ENCODE measurements at regions not wholly inside any gene's neighbourhood (a gene's known extent, or its start where the extent isn't known, plus 50 kb on each side); places are given as distances from the start of the nearest gene placed in this dataset.

- H3K27ac Mint-ChIP-seq = no peak overlapping the region
- H3K9me3 Mint-ChIP-seq = no peaks in the 10 kb centered on the region; the same call in 1 of the 2 replicates
- H3K4me3 Mint-ChIP-seq = no peak overlapping the region
- TF ChIP-seq CTCF (IDR thresholded peaks at IDR 0.05) = no peak
- H3K27me3 Mint-ChIP-seq (ENCODE audit: insufficient read depth) = peaks cover 1% of the 10 kb centered on the region; the same call in 1 of the 2 replicates
- no peaks in the 10 kb centered on the region for H3K36me3 Mint-ChIP-seq (ENCODE audit: low read depth)
- H3K4me1 Mint-ChIP-seq (ENCODE audit: low read depth) = no peaks in the 10 kb centered on the region
- no peak for DNase-seq
Observed at GRCh38 chr4:156128616-156129015, 174.9 kb upstream of the CTSO start.

- no peak overlapping the region for H3K4me3 Mint-ChIP-seq
- no peak for DNase-seq
- no peak overlapping the region for H3K27ac Mint-ChIP-seq
- H3K27me3 Mint-ChIP-seq (ENCODE audit: insufficient read depth) = no peaks in the 10 kb centered on the region
- H3K9me3 Mint-ChIP-seq = no peaks in the 10 kb centered on the region
- peaks cover 41% of the 10 kb centered on the region for H3K4me1 Mint-ChIP-seq (ENCODE audit: low read depth)
- TF ChIP-seq CTCF (IDR thresholded peaks at IDR 0.05) = no peak
- no peaks in the 10 kb centered on the region for H3K36me3 Mint-ChIP-seq (ENCODE audit: low read depth)
Observed at GRCh38 chr4:156118507-156119220, 165.0 kb upstream of the CTSO start.

- Mint-ChIP-seq H3K4me1 (ENCODE audit: low read depth) (peaks cover 45% of the 10 kb centered on the region), H3K27ac (no peak overlapping the region), H3K36me3 (ENCODE audit: low read depth) (no peaks in the 10 kb centered on the region), H3K27me3 (ENCODE audit: insufficient read depth) (no peaks in the 10 kb centered on the region), H3K9me3 (no peaks in the 10 kb centered on the region), H3K4me3 (no peak overlapping the region)
- DNase-seq = no peak
- no peak for TF ChIP-seq CTCF (IDR thresholded peaks at IDR 0.05)
Observed at GRCh38 chr4:156117743-156118142, 164.1 kb upstream of the CTSO start.

GRCh38 chr4:156116991-156117390, 163.3 kb upstream of the CTSO start:
- Mint-ChIP-seq H3K27ac (no peak overlapping the region), H3K9me3 (no peaks in the 10 kb centered on the region)

GRCh38 chr4:156113138-156113765, 159.6 kb upstream of the CTSO start:
- H3K27ac Mint-ChIP-seq = no peak overlapping the region
- H3K36me3 Mint-ChIP-seq (ENCODE audit: low read depth) = no peaks in the 10 kb centered on the region
- peak; percentile 67 for TF ChIP-seq CTCF (IDR thresholded peaks at IDR 0.05)
- DNase-seq = no peak
- no peak overlapping the region for H3K4me3 Mint-ChIP-seq
- H3K9me3 Mint-ChIP-seq = no peaks in the 10 kb centered on the region
- peaks cover 2% of the 10 kb centered on the region for H3K27me3 Mint-ChIP-seq (ENCODE audit: insufficient read depth)
- H3K4me1 Mint-ChIP-seq (ENCODE audit: low read depth) = peaks cover 43% of the 10 kb centered on the region

More at GRCh38 chr4:156116991-156117390, 163.3 kb upstream of the CTSO start:
- TF ChIP-seq CTCF (IDR thresholded peaks at IDR 0.05) = no peak
- no peaks in the 10 kb centered on the region for H3K27me3 Mint-ChIP-seq (ENCODE audit: insufficient read depth)
- DNase-seq = no peak
- H3K4me3 Mint-ChIP-seq = no peak overlapping the region
- H3K36me3 Mint-ChIP-seq (ENCODE audit: low read depth) = no peaks in the 10 kb centered on the region
- peaks cover 45% of the 10 kb centered on the region for H3K4me1 Mint-ChIP-seq (ENCODE audit: low read depth)

All from HFFc6 (cell line).